ENCODE measurements at regions not wholly inside any gene's neighbourhood (a gene's known extent, or its start where the extent isn't known, plus 50 kb on each side); places are given as distances from the start of the nearest gene placed in this dataset.

DNA sequence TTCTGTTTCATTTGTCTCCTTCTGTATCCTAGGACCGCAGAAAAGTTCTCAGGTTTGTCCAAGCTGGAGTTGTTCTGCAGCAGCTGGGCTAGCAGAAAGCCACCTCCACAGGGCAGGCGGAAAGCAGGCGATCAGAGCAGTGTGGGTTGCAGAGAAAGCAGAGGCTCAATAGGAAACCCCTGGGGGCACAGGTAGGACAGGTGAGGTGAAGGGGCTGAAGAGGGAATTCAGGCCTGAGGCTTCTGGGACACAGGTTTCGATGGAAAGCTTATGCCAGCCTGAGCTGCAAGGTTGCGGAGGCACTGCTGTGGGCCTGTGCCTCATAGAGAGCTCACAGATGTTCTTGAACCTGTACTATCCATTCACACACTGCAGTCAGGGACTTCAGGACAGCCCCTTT lies 194.9 kb upstream of the TPK1 start:
- no peaks in the 10 kb centered on the region for H3K36me3 ChIP-seq (ENCODE audit: control insufficient read depth in 2 of 2, extremely low read depth in 1 of 2, insufficient read depth in 2 of 2, low read length in 2 of 2)
- no peaks in the 10 kb centered on the region for H3K27me3 ChIP-seq (ENCODE audit: control insufficient read depth, extremely low read depth, insufficient read depth, low read length)
- H3K4me2 ChIP-seq (ENCODE audit: control insufficient read depth, extremely low read depth, insufficient read depth, low read depth, low read length), result no peak overlapping the region
- H3K4me1 ChIP-seq (ENCODE audit: control insufficient read depth, extremely low read depth, insufficient read depth, low read length), result no peaks in the 10 kb centered on the region
- no peaks in the 10 kb centered on the region for H3K9me1 ChIP-seq (ENCODE audit: control insufficient read depth, extremely low read depth, insufficient read depth, low read length)
- H4K20me1 ChIP-seq (ENCODE audit: control insufficient read depth, extremely low read depth, insufficient read depth, low read length), result no peaks in the 10 kb centered on the region
- no peak overlapping the region for H3K27ac ChIP-seq (ENCODE audit: control insufficient read depth, insufficient read depth, low read length)
- H3K79me2 ChIP-seq (ENCODE audit: control insufficient read depth, insufficient read depth, low read length), result no peaks in the 10 kb centered on the region
- no peak overlapping the region for H3K9ac ChIP-seq (ENCODE audit: control insufficient read depth, extremely low read depth, insufficient read depth, low read length)
- dilution Hi-C loops (cut with MboI; ENCODE audit: extremely low pct_ligation_motif_present, low sequenced_read_pairs), result no loop called here
- H3K9me3 ChIP-seq (ENCODE audit: control insufficient read depth, low read depth, low read length), result no peaks in the 10 kb centered on the region
- H3K4me3 ChIP-seq (ENCODE audit: control insufficient read depth in 2 of 3, extremely low read depth in 1 of 3, insufficient read depth in 2 of 3, low read depth in 1 of 3, low read length in 3 of 3), result no peak overlapping the region
- no peak overlapping the region for H2AFZ ChIP-seq (ENCODE audit: control insufficient read depth, low read length)
- FAIRE-seq, result no peak
- no peak for TF ChIP-seq EZH2 (IDR thresholded peaks at IDR 0.05; ENCODE audit: low read length)
- TF ChIP-seq, protein P1, sequence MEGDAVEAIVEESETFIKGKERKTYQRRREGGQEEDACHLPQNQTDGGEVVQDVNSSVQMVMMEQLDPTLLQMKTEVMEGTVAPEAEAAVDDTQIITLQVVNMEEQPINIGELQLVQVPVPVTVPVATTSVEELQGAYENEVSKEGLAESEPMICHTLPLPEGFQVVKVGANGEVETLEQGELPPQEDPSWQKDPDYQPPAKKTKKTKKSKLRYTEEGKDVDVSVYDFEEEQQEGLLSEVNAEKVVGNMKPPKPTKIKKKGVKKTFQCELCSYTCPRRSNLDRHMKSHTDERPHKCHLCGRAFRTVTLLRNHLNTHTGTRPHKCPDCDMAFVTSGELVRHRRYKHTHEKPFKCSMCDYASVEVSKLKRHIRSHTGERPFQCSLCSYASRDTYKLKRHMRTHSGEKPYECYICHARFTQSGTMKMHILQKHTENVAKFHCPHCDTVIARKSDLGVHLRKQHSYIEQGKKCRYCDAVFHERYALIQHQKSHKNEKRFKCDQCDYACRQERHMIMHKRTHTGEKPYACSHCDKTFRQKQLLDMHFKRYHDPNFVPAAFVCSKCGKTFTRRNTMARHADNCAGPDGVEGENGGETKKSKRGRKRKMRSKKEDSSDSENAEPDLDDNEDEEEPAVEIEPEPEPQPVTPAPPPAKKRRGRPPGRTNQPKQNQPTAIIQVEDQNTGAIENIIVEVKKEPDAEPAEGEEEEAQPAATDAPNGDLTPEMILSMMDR (optimal IDR thresholded peaks at IDR 0.05 in 1 of 3, IDR thresholded peaks at IDR 0.05 in 1 of 3, conservative IDR thresholded peaks at IDR 0.05 in 1 of 3; ENCODE audit: extremely low read depth in 1 of 3, insufficient read depth in 2 of 3, low read length in 3 of 3), result no peak
- DNase-seq (ENCODE audit: low read depth, low spot score), result no peak

DNA sequence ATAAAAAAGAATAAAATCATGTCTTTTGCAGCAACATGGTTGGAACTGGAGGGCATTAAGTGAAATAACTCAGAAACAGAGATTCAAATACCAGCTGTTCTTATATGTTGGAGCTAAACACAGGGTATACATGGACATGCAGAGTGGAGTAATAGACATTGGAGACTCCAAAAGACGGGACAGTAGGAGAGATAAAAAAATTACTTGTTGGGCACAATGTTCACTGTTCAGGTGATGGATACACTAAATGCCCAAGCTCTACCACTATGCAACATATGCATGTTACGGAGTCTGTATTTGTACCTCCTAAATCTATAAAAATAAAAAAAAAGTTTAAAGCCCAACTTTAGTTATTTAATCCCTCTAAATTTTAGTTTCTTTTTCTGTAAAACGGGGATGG lies 184.6 kb upstream of the TPK1 start:
- no peaks in the 10 kb centered on the region for H3K27me3 ChIP-seq (ENCODE audit: control insufficient read depth, extremely low read depth, insufficient read depth, low read length)
- H4K20me1 ChIP-seq (ENCODE audit: control insufficient read depth, extremely low read depth, insufficient read depth, low read length), result no peaks in the 10 kb centered on the region
- H2AFZ ChIP-seq (ENCODE audit: control insufficient read depth, low read length), result no peak overlapping the region
- H3K9me3 ChIP-seq (ENCODE audit: control insufficient read depth, low read depth, low read length), result no peaks in the 10 kb centered on the region
- H3K4me1 ChIP-seq (ENCODE audit: control insufficient read depth, extremely low read depth, insufficient read depth, low read length), result no peaks in the 10 kb centered on the region
- no peak overlapping the region for H3K4me3 ChIP-seq (ENCODE audit: control insufficient read depth in 2 of 3, extremely low read depth in 1 of 3, insufficient read depth in 2 of 3, low read depth in 1 of 3, low read length in 3 of 3)
- DNase-seq (ENCODE audit: low read depth, low spot score) (no peak), FAIRE-seq (no peak)
- H3K36me3 ChIP-seq (ENCODE audit: control insufficient read depth in 2 of 2, extremely low read depth in 1 of 2, insufficient read depth in 2 of 2, low read length in 2 of 2), result no peaks in the 10 kb centered on the region
- TF ChIP-seq, protein P1 (optimal IDR thresholded peaks at IDR 0.05 in 1 of 3, IDR thresholded peaks at IDR 0.05 in 1 of 3, conservative IDR thresholded peaks at IDR 0.05 in 1 of 3; ENCODE audit: extremely low read depth in 1 of 3, insufficient read depth in 2 of 3, low read length in 3 of 3), result no peak
- TF ChIP-seq EZH2 (IDR thresholded peaks at IDR 0.05; ENCODE audit: low read length), result no peak
- H3K27ac ChIP-seq (ENCODE audit: control insufficient read depth, insufficient read depth, low read length), result no peak overlapping the region
- H3K9ac ChIP-seq (ENCODE audit: control insufficient read depth, extremely low read depth, insufficient read depth, low read length), result no peak overlapping the region
- H3K9me1 ChIP-seq (ENCODE audit: control insufficient read depth, extremely low read depth, insufficient read depth, low read length), result no peaks in the 10 kb centered on the region
- dilution Hi-C loops (cut with MboI; ENCODE audit: extremely low pct_ligation_motif_present, low sequenced_read_pairs), result no loop called here
- no peak overlapping the region for H3K4me2 ChIP-seq (ENCODE audit: control insufficient read depth, extremely low read depth, insufficient read depth, low read depth, low read length)
- H3K79me2 ChIP-seq (ENCODE audit: control insufficient read depth, insufficient read depth, low read length), result no peaks in the 10 kb centered on the region

Data from keratinocyte (primary cell).